ENCODE measurements at regions not wholly inside any gene's neighbourhood (a gene's known extent, or its start where the extent isn't known, plus 50 kb on each side); places are given as distances from the start of the nearest gene placed in this dataset.

- DNase-seq (ENCODE audit: low read depth) = no peak
These were observed 663.4 kb upstream of the TSPY4 start for GRCh38 chrY:8673896-8674295.

GRCh38 chrY:8677336-8677935 is 659.8 kb upstream of the TSPY4 start:
- no peak for DNase-seq (ENCODE audit: low read depth)

DNA sequence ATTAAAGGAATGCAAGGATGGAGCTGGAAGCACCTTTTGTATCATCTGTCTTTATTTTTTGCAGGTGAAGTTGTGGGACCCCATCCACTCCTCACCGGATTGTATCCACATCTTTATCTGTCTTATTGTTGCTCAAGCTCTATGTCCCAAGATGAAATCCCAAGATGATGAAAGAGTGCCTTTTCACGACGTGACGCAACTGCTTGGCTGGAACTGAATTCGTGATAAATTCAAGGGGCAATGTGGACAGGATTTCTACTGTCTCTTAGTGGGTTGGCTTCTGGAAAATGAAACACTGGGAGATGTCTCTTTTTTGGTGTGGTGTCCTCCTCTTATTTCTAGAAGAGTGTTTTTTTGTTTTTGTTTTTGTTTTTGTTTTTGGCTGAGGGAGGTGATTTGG is 650.1 kb upstream of the TSPY4 start:
- DNase-seq (ENCODE audit: low read depth) = no peak

- no peak for DNase-seq (ENCODE audit: low read depth)
These were observed 646.2 kb upstream of the TSPY4 start for GRCh38 chrY:8690901-8691685.

GRCh38 chrY:8698571-8698970 is 638.7 kb upstream of the TSPY4 start:
- DNase-seq (ENCODE audit: low read depth) = no peak

DNA sequence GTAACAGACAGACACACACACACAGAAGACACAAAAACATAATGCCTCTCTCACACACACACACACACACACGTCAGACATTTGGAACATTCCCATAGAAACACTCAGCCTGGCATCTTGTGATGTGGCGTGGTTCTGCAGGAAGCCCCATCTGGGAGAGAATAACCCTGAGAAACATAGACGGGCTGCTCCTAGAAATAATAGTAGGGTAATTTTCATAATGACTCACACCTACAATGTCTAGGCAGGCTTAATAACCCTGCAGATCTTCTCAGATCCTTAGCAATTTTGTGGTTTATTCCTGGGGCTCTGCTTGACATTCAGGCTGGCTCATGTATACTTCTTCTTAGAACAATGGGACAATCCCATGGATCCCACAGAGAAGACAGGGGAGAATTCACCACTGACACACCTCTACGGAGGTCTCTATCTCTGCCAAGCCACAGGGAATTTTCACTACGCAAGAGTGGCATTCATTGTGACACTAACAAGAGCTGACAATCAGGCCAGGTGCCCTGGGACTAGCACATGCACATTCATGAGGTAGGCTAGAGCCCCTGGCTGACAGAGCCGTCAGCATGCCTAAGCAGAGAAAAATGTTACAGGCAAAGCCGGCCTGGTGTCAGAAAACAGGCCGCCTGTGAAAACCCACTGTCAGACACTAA is 631.5 kb upstream of the TSPY4 start:
- DNase-seq (ENCODE audit: low read depth) = no peak

- no peak for DNase-seq (ENCODE audit: low read depth)
These were observed 625.0 kb upstream of the TSPY4 start for GRCh38 chrY:8712296-8712695.

GRCh38 chrY:8715226-8715625 is 622.0 kb upstream of the TSPY4 start:
- no peak for DNase-seq (ENCODE audit: low read depth)

GRCh38 chrY:8726616-8727015 is 610.6 kb upstream of the TSPY4 start:
- DNase-seq (ENCODE audit: low read depth) = no peak

- DNase-seq (ENCODE audit: low read depth) = no peak
These were observed 607.3 kb upstream of the TSPY4 start for GRCh38 chrY:8729971-8730370.

DNA sequence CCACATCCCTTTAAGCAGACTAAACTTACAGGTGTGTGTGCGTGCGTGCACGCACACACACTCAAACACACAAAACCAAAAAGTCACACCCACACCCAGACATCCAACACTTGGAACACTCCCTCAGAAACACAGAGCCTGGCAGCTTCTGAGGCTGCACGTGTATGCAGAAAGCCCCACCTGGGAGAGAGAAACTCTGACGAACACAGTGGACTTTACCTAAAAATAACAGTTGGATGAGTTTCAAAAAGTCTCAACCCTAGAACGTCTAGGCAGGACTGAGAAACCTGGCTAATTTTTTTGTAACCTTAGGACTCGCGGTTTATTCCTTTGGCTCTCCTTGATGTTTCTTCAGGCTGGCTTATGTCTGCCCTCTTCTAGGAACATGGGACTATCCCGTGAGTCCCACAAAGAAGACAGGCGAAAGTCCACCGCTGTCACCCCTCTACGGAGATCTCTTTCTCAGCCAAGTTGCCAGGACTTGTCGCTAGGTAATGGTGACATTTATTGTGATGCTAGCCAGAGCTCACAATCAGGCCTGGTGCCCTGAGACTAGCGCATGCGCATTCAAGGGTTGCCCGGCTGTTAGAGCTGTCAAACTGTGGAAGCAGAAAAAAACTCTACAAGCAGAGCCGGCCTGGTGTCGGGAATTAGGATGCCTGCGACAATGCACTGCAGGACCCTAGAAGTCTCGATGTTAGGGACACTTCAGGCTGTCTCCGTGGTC is 595.8 kb upstream of the TSPY4 start:
- DNase-seq (ENCODE audit: low read depth) = no peak

DNA sequence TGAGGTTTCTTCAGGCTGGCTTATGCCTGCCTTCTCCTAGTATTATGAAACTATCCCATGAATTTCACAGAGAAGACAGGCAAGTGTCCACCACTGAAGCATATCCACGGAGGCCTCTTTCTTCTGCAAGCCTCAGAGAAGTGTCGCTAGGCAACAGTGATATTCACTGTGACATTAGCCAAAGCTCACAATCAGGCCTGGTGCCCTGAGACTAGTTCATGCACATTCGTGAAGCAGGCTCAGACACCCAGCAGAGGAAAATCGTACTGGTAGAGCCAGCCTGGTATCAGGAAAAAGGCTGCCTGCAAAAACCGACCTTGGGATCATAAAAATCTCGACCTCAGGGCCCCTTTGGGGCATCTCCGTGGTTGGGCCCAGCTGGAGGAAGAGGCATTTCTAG is 573.1 kb upstream of the TSPY4 start:
- no peak for DNase-seq (ENCODE audit: low read depth)

DNA sequence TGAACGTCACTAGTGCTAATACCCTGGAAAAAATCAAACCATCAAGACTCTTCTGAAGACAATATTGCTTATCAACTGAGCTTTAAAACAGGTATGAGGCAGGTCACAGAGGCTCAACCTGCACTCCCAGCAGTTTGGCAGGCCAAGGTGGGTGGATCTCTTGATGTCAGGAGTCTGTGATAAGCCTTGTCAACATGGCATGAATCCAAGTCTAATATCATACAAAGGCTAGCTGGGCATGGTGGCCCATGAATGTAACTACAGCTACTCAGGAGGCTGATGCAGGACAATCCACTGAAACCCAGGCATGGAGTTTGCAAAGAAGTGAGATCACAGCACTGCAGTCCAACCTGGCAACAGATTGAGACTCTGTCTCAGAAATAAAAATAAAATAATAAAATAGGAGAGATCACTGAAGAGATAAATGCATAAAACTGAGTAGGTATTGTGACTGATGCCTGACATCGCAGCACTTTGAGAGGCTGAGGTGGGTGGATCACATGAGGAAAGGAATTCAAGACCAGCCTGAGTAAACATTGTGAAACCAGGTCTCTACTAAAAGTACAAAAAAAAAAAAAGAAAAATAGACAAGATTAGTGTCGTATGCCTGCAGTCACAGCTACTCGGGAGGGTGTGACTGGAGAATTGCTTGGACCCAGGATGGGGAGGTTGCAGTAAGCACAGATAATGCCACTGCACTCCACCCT is 555.9 kb upstream of the TSPY4 start:
- no peak for DNase-seq (ENCODE audit: low read depth)

- no peak for DNase-seq (ENCODE audit: low read depth)
These were observed 542.7 kb upstream of the TSPY4 start for GRCh38 chrY:8794561-8794960.

- no peak for DNase-seq (ENCODE audit: low read depth)
These were observed 532.9 kb upstream of the TSPY4 start for GRCh38 chrY:8804317-8804716.

- no peak for DNase-seq (ENCODE audit: low read depth)
These were observed 529.4 kb upstream of the TSPY4 start for GRCh38 chrY:8807648-8808408.

GRCh38 chrY:8808611-8809010 is 528.7 kb upstream of the TSPY4 start:
- no peak for DNase-seq (ENCODE audit: low read depth)

GRCh38 chrY:8809076-8809475 is 528.2 kb upstream of the TSPY4 start:
- no peak for DNase-seq (ENCODE audit: low read depth)

DNA sequence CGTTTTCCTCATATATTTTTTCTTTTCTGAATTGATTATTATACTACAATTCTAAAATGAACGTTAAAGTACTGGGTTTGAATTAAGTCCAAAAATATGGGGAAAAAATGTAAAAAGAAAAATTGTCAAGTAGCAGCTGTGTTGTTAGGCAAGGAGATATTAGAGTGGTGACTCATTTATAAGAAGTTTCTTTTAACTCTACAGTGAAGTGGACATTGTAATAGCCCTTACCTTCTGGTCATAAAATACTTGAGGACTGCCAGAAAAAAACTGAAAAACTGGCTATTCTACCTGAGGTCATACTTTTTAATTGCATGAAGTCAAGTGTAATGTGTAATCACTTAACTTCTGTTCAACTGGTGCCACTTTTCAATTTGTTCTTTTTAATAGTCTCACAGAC is 523.1 kb upstream of the TSPY4 start:
- no peak for DNase-seq (ENCODE audit: low read depth)

DNA sequence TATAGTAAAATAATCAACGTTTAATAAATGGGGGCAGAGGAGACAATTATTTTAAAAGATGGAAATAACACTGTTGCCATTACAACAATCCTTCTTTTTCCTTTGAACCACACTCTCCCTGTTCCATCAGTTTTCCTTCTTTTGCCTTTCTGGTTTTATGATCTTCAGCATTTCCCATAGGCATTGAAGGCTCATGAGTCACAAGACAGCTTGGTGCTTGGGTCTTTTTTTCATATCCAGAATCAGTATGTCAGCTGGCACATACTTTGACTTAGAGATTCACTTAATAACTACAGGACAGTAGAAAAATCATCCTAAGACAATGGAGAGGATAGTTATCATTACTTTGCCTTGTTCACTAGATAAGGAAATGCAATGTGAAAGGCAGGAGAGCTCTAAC is 521.6 kb upstream of the TSPY4 start:
- DNase-seq (ENCODE audit: low read depth) = no peak

GRCh38 chrY:8820032-8820431 is 517.2 kb upstream of the TSPY4 start:
- no peak for DNase-seq (ENCODE audit: low read depth)
